Peyer's patch (tissue), 4 donors: ENCODE measurements at regions not wholly inside any gene's neighbourhood (a gene's known extent, or its start where the extent isn't known, plus 50 kb on each side); places are given as distances from the start of the nearest gene placed in this dataset.

Experiments used
- CTCF ChIP-seq, 6 experiments: fragments of 450-650 bp in 4 of 6; fragments of 200-600 bp in 2 of 6; sonication (generic) in 1 of 6; IDR thresholded peaks; one replicate each; pipeline ENCODE4 v1.5.1; 2017 to 2019; ENCODE audit warnings: antibody characterized with exemption in 6 of 6, mild to moderate bottlenecking in 3 of 6, moderate library complexity in 1 of 6
- POLR2A ChIP-seq, 2 donors: fragments of 450-650 bp; IDR thresholded peaks; one replicate each; pipeline ENCODE4 v1.5.1; 2017; ENCODE audit warnings: antibody characterized with exemption in 2 of 2, mild to moderate bottlenecking in 2 of 2, moderate library complexity in 2 of 2

DNA sequence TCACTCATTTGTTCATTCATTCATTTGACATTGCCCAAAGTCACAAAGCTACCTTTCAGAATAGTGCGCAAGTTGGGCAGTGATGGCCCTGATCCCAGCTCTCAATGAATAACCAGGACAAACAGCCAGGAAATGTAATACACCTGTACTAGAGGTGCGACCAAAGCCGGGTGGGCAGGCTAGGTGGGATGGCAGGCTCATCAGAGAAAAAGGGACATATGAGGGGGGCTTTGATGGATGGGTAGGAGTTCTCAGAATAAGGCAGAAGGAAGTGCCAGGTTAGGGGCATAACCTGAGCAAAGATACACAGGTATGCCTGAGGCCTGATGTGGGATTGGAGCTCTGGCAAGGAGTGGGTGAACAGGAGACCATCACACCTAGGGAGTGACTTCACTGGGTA, 53.4 kb upstream of the SMAD6 start:
- no peak for TF ChIP-seq POLR2A (IDR thresholded peaks at IDR 0.05)
- TF ChIP-seq CTCF (IDR thresholded peaks at IDR 0.05), result no peak
